ENCODE measurements at regions not wholly inside any gene's neighbourhood (a gene's known extent, or its start where the extent isn't known, plus 50 kb on each side); places are given as distances from the start of the nearest gene placed in this dataset.

GRCh38 chr4:176453079-176453478 is 133.3 kb downstream of the SPCS3 start:
- TF ChIP-seq, protein P1, sequence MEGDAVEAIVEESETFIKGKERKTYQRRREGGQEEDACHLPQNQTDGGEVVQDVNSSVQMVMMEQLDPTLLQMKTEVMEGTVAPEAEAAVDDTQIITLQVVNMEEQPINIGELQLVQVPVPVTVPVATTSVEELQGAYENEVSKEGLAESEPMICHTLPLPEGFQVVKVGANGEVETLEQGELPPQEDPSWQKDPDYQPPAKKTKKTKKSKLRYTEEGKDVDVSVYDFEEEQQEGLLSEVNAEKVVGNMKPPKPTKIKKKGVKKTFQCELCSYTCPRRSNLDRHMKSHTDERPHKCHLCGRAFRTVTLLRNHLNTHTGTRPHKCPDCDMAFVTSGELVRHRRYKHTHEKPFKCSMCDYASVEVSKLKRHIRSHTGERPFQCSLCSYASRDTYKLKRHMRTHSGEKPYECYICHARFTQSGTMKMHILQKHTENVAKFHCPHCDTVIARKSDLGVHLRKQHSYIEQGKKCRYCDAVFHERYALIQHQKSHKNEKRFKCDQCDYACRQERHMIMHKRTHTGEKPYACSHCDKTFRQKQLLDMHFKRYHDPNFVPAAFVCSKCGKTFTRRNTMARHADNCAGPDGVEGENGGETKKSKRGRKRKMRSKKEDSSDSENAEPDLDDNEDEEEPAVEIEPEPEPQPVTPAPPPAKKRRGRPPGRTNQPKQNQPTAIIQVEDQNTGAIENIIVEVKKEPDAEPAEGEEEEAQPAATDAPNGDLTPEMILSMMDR (conservative IDR thresholded peaks at IDR 0.05 in 1 of 2, IDR thresholded peaks at IDR 0.05 in 1 of 2; ENCODE audit: extremely low read depth in 1 of 2, insufficient read depth in 1 of 2, low read depth in 1 of 2, low read length in 2 of 2) = no peak
- TF ChIP-seq EZH2 (IDR thresholded peaks at IDR 0.05; ENCODE audit: borderline replicate concordance, low read length) = no peak
